ENCODE measurements at regions not wholly inside any gene's neighbourhood (a gene's known extent, or its start where the extent isn't known, plus 50 kb on each side); places are given as distances from the start of the nearest gene placed in this dataset.

- TF ChIP-seq CTCF (IDR thresholded peaks at IDR 0.05; ENCODE audit: low read depth, low read length, missing input control) (no peak), RXRA (IDR thresholded peaks at IDR 0.05) (no peak), MAX (IDR thresholded peaks at IDR 0.05) (no peak), SP1 (IDR thresholded peaks at IDR 0.05) (no peak), RAD21 (IDR thresholded peaks at IDR 0.05) (no peak), EGR1 (IDR thresholded peaks at IDR 0.05; ENCODE audit: low read depth in 2 of 2) (no peak)
- TF ChIP-seq, protein P1, sequence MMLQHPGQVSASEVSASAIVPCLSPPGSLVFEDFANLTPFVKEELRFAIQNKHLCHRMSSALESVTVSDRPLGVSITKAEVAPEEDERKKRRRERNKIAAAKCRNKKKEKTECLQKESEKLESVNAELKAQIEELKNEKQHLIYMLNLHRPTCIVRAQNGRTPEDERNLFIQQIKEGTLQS (IDR thresholded peaks at IDR 0.05): no peak
- TF ChIP-seq, protein P2, sequence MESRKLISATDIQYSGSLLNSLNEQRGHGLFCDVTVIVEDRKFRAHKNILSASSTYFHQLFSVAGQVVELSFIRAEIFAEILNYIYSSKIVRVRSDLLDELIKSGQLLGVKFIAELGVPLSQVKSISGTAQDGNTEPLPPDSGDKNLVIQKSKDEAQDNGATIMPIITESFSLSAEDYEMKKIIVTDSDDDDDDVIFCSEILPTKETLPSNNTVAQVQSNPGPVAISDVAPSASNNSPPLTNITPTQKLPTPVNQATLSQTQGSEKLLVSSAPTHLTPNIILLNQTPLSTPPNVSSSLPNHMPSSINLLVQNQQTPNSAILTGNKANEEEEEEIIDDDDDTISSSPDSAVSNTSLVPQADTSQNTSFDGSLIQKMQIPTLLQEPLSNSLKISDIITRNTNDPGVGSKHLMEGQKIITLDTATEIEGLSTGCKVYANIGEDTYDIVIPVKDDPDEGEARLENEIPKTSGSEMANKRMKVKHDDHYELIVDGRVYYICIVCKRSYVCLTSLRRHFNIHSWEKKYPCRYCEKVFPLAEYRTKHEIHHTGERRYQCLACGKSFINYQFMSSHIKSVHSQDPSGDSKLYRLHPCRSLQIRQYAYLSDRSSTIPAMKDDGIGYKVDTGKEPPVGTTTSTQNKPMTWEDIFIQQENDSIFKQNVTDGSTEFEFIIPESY (IDR thresholded peaks at IDR 0.05): no peak
These were observed 357.0 kb upstream of the ID2 start for GRCh38 chr2:8324901-8325300.
